Activated T-cell treated with anti-CD3 and anti-CD28 coated beads for 48 hours (primary cell): ENCODE measurements at regions not wholly inside any gene's neighbourhood (a gene's known extent, or its start where the extent isn't known, plus 50 kb on each side); places are given as distances from the start of the nearest gene placed in this dataset.

ENCODE experiments used
- DNase-seq: peaks from one replicate; pipeline ENCODE4 v3.0.0-alpha.2; 2020; ENCODE audit warnings: low read depth

GRCh38 chr10:61188101-61188500 is 244.1 kb upstream of the RHOBTB1 start:
- DNase-seq: no peak

DNA sequence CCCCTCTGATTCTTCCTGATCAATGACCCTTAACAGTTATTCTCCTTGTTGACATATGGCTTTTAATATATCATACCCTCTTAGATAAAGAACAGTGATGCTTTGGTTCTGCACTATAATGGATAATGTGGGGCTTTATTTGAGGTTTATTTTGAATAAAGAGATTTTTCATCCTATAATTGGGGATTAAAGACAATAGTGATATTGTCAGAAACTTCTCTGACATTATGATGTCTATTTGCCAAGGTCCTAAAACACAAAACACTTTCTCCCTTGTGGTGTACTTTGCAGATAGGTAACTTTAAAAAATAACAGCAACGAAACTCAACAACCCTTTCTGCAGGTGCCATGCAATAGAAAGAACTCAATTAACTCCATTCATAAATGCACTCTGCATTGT is 243.6 kb upstream of the RHOBTB1 start:
- DNase-seq: no peak

GRCh38 chr10:61186408-61186807 is 242.4 kb upstream of the RHOBTB1 start:
- DNase-seq: no peak

DNA sequence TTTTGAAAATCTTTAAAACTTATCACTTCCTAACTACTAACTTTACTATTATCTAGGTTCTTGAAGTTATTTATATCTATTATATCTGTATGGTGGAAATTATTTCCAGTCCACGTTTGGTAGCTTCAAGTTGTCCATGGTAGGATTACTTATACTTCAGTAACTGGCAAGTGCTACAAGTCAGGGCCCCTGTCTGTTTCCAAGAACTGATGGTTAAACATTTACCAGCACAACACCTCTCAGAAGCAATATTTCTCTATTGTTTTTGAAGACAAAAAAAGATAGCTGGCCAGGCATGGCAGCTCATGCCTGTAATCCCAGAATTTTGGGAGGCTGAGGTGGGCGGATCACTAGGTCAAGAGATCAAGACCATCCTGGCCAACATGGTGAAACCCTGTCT is 240.4 kb upstream of the RHOBTB1 start:
- no peak for DNase-seq

- DNase-seq: no peak
Measured at GRCh38 chr10:61183967-61184366, 240.0 kb upstream of the RHOBTB1 start.

DNA sequence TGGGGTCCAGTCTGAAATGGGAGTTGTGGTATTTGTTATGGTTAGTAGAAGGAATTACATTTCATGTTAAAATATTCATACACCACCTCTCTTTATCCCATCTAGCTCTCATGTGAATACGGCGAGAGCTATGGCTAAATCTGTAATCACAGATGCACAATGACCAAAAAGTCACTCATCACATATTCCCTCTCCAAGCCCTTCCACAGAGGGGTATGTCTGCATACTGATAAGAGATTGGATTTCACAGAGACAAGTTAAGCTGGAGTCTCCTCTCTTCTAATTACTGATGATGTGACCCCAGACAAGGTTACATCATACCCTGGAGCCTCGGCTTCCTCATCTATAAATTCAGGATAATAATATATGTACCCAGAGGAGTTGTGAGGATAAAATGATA is 237.8 kb upstream of the RHOBTB1 start:
- no peak for DNase-seq

DNA sequence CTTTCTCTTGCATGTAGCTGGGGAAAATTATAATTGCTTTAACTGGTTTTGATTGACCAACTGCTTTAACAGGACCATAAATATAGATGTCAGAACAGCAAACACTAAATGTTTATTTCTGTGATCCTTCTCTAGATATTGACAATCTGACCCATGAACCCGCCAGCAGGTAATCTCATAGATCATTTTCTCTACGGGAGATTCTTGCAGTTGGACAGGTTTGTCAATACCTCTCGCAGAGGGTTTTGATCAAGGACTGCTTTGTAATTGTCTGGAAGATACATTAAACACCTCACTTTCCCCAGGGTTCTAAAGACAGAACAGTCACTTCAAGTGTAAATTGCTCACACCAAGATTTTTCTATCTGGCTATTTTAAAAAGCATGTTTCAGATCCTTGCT is 235.8 kb upstream of the RHOBTB1 start:
- DNase-seq: no peak

GRCh38 chr10:61176424-61176823 is 232.4 kb upstream of the RHOBTB1 start:
- no peak for DNase-seq

- no peak for DNase-seq
Measured at GRCh38 chr10:61175316-61175715, 231.3 kb upstream of the RHOBTB1 start.

- no peak for DNase-seq
Measured at GRCh38 chr10:61173450-61173849, 229.5 kb upstream of the RHOBTB1 start.

DNA sequence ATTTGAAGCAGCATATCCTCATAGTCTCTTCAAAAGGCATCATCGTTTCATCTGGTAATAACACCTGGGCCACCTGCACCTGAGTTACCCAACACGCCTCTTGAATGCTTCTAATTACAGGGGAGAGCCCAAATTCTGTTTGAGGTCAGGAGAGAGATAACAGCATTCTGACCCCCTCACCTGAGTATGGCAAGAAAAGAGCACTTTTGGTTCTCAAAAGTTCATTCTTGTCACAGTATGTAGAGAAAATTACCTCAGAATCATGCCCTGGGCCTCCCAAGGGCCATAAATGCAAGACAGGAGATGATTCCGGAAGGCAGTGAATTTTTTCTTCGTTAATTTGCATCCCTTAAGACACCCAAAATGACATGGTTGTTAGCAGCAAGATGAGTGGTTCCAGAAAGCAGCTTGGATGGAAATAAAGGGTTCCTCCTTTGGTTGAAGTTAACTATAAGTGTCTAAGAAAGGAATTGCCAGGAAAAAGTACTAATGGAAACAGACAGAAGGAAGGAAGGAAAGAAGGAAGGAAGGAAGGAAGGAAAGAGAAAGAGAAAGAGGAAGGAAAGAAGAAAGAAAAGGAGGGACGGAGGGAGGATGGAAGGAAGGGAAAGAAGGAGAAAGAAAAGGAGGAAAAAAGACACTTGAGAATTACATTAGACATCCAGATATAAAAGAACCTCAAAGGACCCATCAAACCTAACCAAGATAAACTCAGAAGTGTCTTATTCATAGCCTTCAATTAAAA is 228.4 kb upstream of the RHOBTB1 start:
- no peak for DNase-seq

DNA sequence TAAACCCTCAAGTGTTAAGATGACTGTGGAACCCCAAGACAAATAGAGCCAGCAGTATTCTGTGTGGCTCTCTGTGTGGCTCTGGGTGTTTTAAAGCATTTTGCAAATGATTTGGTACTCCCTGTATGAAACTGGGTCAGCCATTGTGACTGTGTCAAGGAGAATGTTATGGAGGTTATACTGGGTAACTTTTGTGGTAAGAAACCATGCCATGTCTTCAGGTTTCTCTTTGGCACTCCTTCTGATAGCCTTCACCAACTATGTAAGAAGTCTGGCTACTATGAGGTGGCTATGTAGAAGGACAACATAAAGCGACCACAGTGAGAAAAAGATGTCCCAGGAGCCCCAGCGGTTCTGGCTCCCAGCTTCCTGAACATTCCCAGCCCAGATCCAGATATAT is 226.6 kb upstream of the RHOBTB1 start:
- DNase-seq: no peak

DNA sequence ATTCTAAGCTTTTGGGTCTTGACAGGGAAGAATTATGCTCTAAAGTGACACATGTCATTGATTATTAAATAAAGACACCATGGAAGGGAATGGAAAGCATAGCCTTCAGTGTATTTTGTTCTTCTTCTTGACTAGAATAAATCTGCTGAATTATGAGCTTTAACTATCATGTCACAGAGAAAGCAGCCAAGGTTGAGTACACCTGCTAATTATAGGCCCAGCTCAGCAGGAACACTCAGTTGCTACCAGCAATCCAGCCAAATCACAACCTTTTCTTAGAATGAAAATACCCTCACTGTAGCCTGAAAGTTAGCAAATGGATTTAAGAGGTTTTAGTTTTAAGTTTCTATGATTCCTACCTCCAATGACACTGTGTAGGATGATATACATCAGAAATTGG is 225.3 kb upstream of the RHOBTB1 start:
- DNase-seq: no peak

DNA sequence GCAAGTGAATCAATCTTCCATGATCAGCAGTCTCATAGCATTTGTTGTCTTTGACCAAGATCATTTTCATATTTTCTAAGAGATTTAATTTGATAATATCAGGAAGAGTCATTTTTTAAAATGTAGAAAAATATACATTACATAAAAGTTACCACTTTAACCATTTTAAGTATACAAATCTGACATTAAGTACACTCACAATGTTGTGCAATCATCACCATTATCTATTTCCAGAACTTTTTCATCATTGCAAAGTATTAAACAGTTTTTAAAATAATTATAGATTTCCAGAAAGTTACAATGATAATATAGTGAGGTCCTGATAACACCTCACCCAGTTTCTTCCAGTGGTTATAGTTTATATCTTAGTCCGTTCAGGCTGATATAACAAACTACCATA is 222.5 kb upstream of the RHOBTB1 start:
- no peak for DNase-seq

GRCh38 chr10:61166065-61166464 is 222.1 kb upstream of the RHOBTB1 start:
- no peak for DNase-seq

DNA sequence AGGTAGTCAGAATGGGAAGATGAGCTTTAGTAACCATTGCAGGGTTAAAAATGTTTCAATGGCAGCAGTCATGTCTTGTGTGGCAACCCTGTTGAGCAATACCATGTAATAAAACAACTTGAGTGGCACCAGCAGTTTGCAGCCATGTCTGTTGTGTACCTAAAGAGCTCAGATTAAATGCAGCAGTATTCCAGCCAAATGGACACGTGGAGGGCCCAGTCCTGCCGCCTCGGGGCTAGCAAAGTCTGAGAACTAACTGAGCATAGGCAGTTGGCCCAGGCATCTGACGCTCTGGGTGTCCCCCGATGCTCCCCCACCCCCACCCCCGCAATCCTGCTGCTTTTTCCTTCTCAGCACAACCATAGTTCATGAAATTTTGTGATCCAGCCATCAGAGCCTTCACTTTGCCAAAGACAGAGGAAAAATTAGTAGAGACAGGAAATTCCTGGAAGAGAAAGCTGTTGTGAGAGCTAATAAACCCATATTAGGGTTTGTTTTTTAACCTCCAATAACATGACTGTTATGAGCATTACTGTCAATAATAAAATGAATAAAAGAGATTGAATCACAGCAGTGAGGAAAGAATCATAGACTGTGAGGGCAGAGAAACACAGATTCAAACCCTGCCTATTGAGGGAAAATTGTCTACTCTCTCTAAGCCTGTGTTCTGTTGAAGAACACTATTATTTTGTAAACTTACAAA is 220.6 kb upstream of the RHOBTB1 start:
- DNase-seq: no peak

DNA sequence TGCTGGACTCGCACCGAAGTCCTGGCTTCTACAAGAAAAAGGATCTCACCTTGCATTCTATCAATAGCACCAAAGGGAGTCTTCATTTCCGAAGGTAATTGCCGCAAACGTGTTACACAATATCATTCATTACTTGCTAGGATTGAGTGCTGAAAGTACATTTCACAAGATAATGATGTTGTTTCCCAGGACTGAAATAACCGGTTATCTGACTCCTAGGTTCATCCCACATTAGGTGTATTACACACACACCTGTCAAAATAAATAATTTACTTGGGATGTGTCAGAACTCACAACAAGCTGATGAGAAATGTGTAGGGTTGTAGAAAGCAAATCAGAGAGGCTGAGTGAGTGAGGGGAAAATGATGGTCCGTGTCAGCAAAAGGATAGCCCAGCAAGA is 219.4 kb upstream of the RHOBTB1 start:
- no peak for DNase-seq

GRCh38 chr10:61160253-61160652 is 216.3 kb upstream of the RHOBTB1 start:
- DNase-seq: no peak

DNA sequence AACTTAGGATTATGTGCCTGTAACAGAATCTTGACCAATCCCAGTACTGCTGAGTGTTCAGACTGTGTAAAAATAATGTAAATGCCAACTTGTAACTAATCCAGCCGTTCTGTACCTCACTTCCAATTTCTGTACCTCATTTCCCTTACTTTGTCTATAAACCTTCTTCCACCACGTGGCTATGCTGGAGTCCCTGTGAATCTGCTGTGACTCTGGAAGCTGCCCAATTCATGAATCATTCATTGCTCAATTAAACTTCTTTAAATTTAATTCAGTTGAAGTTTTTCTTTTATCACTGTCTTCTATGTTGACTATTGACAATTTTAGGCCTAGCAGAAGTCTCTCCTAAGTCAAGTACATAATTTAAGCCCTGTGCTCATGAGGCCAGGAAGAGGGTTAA is 215.3 kb upstream of the RHOBTB1 start:
- no peak for DNase-seq

- DNase-seq: no peak
Measured at GRCh38 chr10:61157182-61157581, 213.2 kb upstream of the RHOBTB1 start.

DNA sequence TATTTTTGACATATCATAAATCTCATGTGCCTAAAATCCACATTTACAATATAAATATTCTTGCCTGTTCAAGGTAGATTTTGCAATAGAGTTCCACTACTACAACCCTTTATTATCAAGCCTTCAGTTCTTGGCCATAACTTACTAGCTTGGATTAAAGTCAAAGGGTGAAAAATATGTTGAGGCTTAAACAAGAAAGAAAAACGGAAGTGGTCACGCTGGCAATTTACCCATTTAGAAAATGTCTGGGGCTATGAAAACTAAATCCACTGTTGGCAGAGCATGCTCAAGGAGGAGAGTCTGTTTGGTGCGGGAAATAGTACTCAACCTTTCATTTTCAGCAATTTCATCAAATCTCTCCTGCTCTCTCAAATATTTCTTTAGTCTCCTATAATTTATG is 209.8 kb upstream of the RHOBTB1 start:
- no peak for DNase-seq

DNA sequence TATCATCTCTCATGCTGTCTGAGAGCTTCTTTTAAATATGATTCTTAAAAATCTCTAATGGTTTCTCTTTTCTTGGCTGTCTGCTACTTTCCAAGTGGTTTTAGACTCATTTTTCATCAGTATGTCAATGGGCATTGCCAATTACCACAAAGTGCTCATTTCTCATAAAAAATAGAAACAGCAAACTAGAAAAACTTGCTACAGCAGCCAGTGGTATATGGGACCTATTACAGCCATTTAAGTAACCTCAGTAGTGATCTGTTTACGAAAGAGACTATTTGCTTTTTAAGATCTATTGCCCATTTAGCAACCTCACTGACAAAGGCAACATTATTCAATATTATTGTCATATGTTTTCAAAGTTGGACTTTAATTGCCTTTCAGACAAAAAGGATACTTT is 207.1 kb upstream of the RHOBTB1 start:
- no peak for DNase-seq

DNA sequence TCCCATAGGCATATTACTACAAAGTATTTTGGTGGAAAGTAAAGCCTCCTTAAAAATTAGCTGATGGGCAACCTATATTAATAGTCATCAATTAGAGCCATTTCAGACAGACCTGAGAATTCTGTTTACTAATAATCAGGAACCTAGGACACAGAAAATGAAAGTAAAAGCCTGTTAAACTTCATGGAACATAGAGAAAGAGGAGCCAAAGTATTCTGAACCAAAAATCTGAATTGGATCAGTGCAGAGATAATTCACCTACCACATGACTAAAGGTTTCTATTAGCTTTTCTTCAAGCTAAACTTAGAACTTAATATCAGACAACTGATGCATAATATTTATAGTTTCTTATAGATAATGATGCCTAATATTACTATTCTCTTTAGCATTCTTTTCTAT is 204.5 kb upstream of the RHOBTB1 start:
- DNase-seq: no peak

DNA sequence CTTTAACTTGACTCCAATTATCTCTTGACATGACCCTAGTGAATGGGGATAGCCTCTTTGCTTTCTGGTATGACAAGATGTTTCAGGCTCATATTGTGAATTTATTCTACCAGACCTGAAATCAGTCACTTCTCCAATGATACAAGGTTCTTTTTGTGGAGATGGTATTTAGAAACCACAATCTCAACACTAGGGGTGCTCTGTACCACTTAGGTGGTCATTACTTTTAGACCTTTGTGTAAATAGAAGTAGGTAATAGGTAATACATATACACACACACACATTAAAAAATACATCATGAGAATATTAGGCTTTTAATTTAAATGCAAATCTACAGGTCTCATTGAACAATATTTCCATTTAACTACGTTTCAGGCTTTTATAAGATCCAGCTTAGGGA is 199.0 kb upstream of the RHOBTB1 start:
- DNase-seq: no peak
